HEK293 (cell line): ENCODE measurements at regions not wholly inside any gene's neighbourhood (a gene's known extent, or its start where the extent isn't known, plus 50 kb on each side); places are given as distances from the start of the nearest gene placed in this dataset.
A peak's percentile ranks its signal among the peaks of the same experiment; 100 is the strongest.
"Not testable (repeated sequence)": the region's sequence is repeated elsewhere in the genome, so short reads cannot be mapped to it uniquely, and the experiment has no call there.

Experiments
- CTCF ChIA-PET: fragments of 350-600 bp; formaldehyde crosslinking; extraction: SDS; loops from one replicate; lab custom pipeline; 2021; ENCODE audit warnings: antibody characterized with exemption; lab: Yijun Ruan, JAX
- POLR2A ChIA-PET: fragments of 300-600 bp; formaldehyde crosslinking; extraction: SDS; loops from one replicate; lab custom pipeline; 2020; ENCODE audit warnings: antibody characterized with exemption, inconsistent platforms; lab: Yijun Ruan, JAX
- H3K27ac ChIP-seq: fragments of 200-500 bp; sonication (Bioruptor generic); 2 replicates; pipeline ENCODE4 v1.5.1; 2014; ENCODE audit warnings: low read depth, low read length, control low read depth, inconsistent platforms; ENCODE audit errors: extremely low read depth
- H3K36me3 ChIP-seq, 2 experiments: fragments of 200-500 bp in 1 of 2; sonication (Bioruptor generic) in 1 of 2; 1 replicate in 1 of 2; 2 replicates in 1 of 2; pipeline ENCODE4 v1.5.1; 2014 to 2017; ENCODE audit warnings: inconsistent platforms in 2 of 2, low read length in 2 of 2; ENCODE audit not compliant: control insufficient read depth in 2 of 2, insufficient read depth in 1 of 2
- H3K4me1 ChIP-seq: fragments of 200-500 bp; sonication (Bioruptor generic); 2 replicates; pipeline ENCODE4 v1.5.1; 2014; ENCODE audit warnings: mild to moderate bottlenecking, low read length, inconsistent platforms; ENCODE audit not compliant: control insufficient read depth, insufficient read depth
- H3K4me3 ChIP-seq: 2 replicates; pipeline ENCODE4 v1.5.1; 2011; ENCODE audit warnings: low read depth, mild to moderate bottlenecking, control low read depth, low read length, moderate library complexity
- H3K9me3 ChIP-seq: fragments of 200-500 bp; sonication (Bioruptor generic); 2 replicates; pipeline ENCODE4 v1.5.1; 2014; ENCODE audit warnings: low read depth, low read length, inconsistent platforms; ENCODE audit not compliant: control insufficient read depth, insufficient read depth
- CTCF ChIP-seq: fragments of 450-650 bp; formaldehyde crosslinking; IDR thresholded peaks from 2 replicates; pipeline ENCODE4 v1.5.1; 2016; ENCODE audit warnings: missing biosample characterization, missing genetic modification characterization
- GLIS1 ChIP-seq: fragments of 450-650 bp; formaldehyde crosslinking; IDR thresholded peaks from 2 replicates; pipeline ENCODE4 v1.5.1; 2016; ENCODE audit warnings: missing biosample characterization, missing genetic modification characterization
- HOXA7 ChIP-seq: sonication (generic); formaldehyde crosslinking; IDR thresholded peaks from 2 replicates; pipeline ENCODE4 v1.8.1; 2022; ENCODE audit warnings: missing genetic modification reagents, borderline replicate concordance
- SCRT1 ChIP-seq: fragments of 450-650 bp; formaldehyde crosslinking; IDR thresholded peaks from 2 replicates; pipeline ENCODE4 v1.5.1; 2016; ENCODE audit warnings: missing biosample characterization, missing genetic modification characterization, borderline replicate concordance
- SCRT2 ChIP-seq: fragments of 450-650 bp; formaldehyde crosslinking; IDR thresholded peaks from 2 replicates; pipeline ENCODE4 v1.5.1; 2016; ENCODE audit warnings: missing biosample characterization, missing genetic modification characterization
- SP3 ChIP-seq: fragments of 450-650 bp; formaldehyde crosslinking; IDR thresholded peaks from 2 replicates; pipeline ENCODE4 v1.5.1; 2016; ENCODE audit warnings: missing biosample characterization, missing genetic modification characterization
- WT1 ChIP-seq: fragments of 450-650 bp; formaldehyde crosslinking; IDR thresholded peaks from 2 replicates; pipeline ENCODE4 v1.5.1; 2016; ENCODE audit warnings: missing biosample characterization, missing genetic modification characterization
- ZBTB49 ChIP-seq: fragments of 450-650 bp; formaldehyde crosslinking; IDR thresholded peaks from 2 replicates; pipeline ENCODE4 v1.5.1; 2016; ENCODE audit warnings: missing biosample characterization, missing genetic modification characterization, low read depth
- ZNF239 ChIP-seq: fragments of 450-650 bp; formaldehyde crosslinking; IDR thresholded peaks from 2 replicates; pipeline ENCODE4 v1.5.1; 2016; ENCODE audit warnings: missing biosample characterization, missing genetic modification characterization
- ZNF449 ChIP-seq: fragments of 450-650 bp; formaldehyde crosslinking; IDR thresholded peaks from 2 replicates; pipeline ENCODE4 v1.5.1; 2017; ENCODE audit warnings: missing biosample characterization, mild to moderate bottlenecking, missing genetic modification characterization, moderate library complexity
- ZNF513 ChIP-seq: fragments of 450-650 bp; IDR thresholded peaks from 2 replicates; pipeline ENCODE4 v1.5.1; 2018; ENCODE audit warnings: missing biosample characterization, missing genetic modification characterization
- ZNF555 ChIP-seq: fragments of 450-650 bp; formaldehyde crosslinking; conservative IDR thresholded peaks from 2 replicates; pipeline ENCODE4 v1.5.1; 2017; ENCODE audit warnings: missing biosample characterization, mild to moderate bottlenecking, missing genetic modification characterization, inconsistent platforms
- ZNF692 ChIP-seq: fragments of 450-650 bp; formaldehyde crosslinking; IDR thresholded peaks from 2 replicates; pipeline ENCODE4 v1.5.1; 2016; ENCODE audit warnings: missing biosample characterization, missing genetic modification characterization
- ZNF707 ChIP-seq: fragments of 450-650 bp; formaldehyde crosslinking; IDR thresholded peaks from 2 replicates; pipeline ENCODE4 v1.5.1; 2016; ENCODE audit warnings: missing biosample characterization, missing genetic modification characterization
- ZNF785 ChIP-seq: fragments of 450-650 bp; formaldehyde crosslinking; IDR thresholded peaks from 2 replicates; pipeline ENCODE4 v1.5.1; 2016; ENCODE audit warnings: missing biosample characterization, missing genetic modification characterization
- ZSCAN18 ChIP-seq: fragments of 450-650 bp; formaldehyde crosslinking; IDR thresholded peaks from 2 replicates; pipeline ENCODE4 v1.5.1; 2016; ENCODE audit warnings: missing biosample characterization, missing genetic modification characterization
- ZSCAN4 ChIP-seq: fragments of 450-650 bp; formaldehyde crosslinking; IDR thresholded peaks from 2 replicates; pipeline ENCODE4 v1.5.1; 2017; ENCODE audit warnings: missing biosample characterization, missing genetic modification characterization

- no peak overlapping the region for H3K27ac ChIP-seq
- H3K9me3 ChIP-seq = no peaks in the 10 kb centered on the region
- H3K36me3 ChIP-seq = no peaks in the 10 kb centered on the region
- H3K4me3 ChIP-seq = no peak overlapping the region
- H3K4me1 ChIP-seq = peaks cover 6% of the 10 kb centered on the region
- ChIA-PET CTCF (no interaction called here), POLR2A (no interaction called here)
- TF ChIP-seq SP3 (tag by site-specific recombination) = no peak
- no peak for TF ChIP-seq ZNF239 (tag by site-specific recombination)
- no peak for TF ChIP-seq ZSCAN18 (tag by site-specific recombination)
- no peak for TF ChIP-seq ZNF555
- no peak for TF ChIP-seq HOXA7 (CRISPR knock-in tag)
- TF ChIP-seq ZSCAN4 (tag by site-specific recombination) = no peak
- TF ChIP-seq ZNF513 (tag by site-specific recombination) = no peak
Observed at GRCh38 chr10:9137368-9137767, 1082.9 kb downstream of the GATA3 start.

- TF ChIP-seq SCRT1 (tag by site-specific recombination) (peak; percentile 58; the same call in 1 of the 2 replicates), SCRT2 (peak; percentile 85)
- TF ChIP-seq, all 188 proteins: peak for 2; not testable (repeated sequence) for 186
- H3K4me1 ChIP-seq, H3K36me3 ChIP-seq, H3K4me3 ChIP-seq, H3K27ac ChIP-seq, POLR2A ChIA-PET, H3K9me3 ChIP-seq: not testable (repeated sequence)
- CTCF ChIA-PET = interaction anchor here (0.6 kb wide), 1 partner anchor 1440 kb away, joined by 4 read pairs; no protein-coding TSS in a partner anchor
Observed at GRCh38 chr10:9138829-9139228, 1084.3 kb downstream of the GATA3 start.

GRCh38 chr10:9140373-9140772 is 1085.9 kb downstream of the GATA3 start:
- H3K4me3 ChIP-seq = no peak overlapping the region
- CTCF ChIA-PET = no interaction called here
- no peak for TF ChIP-seq ZNF449 (tag by site-specific recombination)
- no peak for TF ChIP-seq CTCF (tag by site-specific recombination)
- no peak for TF ChIP-seq ZBTB49 (tag by site-specific recombination)
- TF ChIP-seq GLIS1 (tag by site-specific recombination) = no peak
- TF ChIP-seq WT1 (tag by site-specific recombination) = no peak
- TF ChIP-seq ZNF707 (tag by site-specific recombination) = no peak
- no peak for TF ChIP-seq ZNF692 (tag by site-specific recombination)
- no peak for TF ChIP-seq ZNF785 (tag by site-specific recombination)

More at GRCh38 chr10:9140373-9140772, 1085.9 kb downstream of the GATA3 start:
- POLR2A ChIA-PET = no interaction called here
- Histone ChIP-seq H3K4me1 (peaks cover 6% of the 10 kb centered on the region), H3K27ac (no peak overlapping the region), H3K36me3 (no peaks in the 10 kb centered on the region), H3K9me3 (no peaks in the 10 kb centered on the region)
